Epithelial cell of proximal tubule (primary cell): ENCODE measurements at regions not wholly inside any gene's neighbourhood (a gene's known extent, or its start where the extent isn't known, plus 50 kb on each side); places are given as distances from the start of the nearest gene placed in this dataset.
"Not testable (repeated sequence)": the region's sequence is repeated elsewhere in the genome, so short reads cannot be mapped to it uniquely, and the experiment has no call there.

Experiments
- DNase-seq: peaks from one replicate; pipeline ENCODE4 v3.0.0-alpha.2; 2011; ENCODE audit warnings: low read depth
- H3K4me3 ChIP-seq: 2 replicates; pipeline ENCODE4 v1.5.1; 2011; ENCODE audit warnings: low read depth, mild to moderate bottlenecking, low read length
- TF ChIP-seq, protein P1 (sequence below): conservative IDR thresholded peaks from 2 replicates; pipeline ENCODE4 v1.5.1; 2012; ENCODE audit warnings: low read depth, mild to moderate bottlenecking, low read length

DNA sequence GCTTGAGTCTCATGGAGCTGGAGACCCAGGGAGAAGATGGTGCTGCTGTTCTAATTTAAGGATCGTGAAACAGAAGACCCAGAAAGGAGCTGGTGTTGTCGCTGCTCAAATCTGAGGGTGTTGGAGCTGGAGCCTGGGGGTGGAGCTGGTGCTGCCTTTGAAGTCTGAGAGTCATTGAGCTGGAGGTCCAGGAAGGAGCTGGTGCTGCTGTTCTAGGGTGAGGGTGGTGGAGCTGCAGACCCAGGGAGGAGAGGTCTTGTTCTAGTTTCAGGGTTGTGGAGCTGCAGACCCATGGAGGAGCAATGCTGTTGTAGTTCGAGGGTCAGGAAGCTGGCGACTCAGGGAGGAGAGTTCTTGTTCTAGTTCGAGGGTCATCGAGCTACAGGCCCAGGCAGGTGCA, 84.1 kb upstream of the ZNF479 start:
- TF ChIP-seq, protein P1, sequence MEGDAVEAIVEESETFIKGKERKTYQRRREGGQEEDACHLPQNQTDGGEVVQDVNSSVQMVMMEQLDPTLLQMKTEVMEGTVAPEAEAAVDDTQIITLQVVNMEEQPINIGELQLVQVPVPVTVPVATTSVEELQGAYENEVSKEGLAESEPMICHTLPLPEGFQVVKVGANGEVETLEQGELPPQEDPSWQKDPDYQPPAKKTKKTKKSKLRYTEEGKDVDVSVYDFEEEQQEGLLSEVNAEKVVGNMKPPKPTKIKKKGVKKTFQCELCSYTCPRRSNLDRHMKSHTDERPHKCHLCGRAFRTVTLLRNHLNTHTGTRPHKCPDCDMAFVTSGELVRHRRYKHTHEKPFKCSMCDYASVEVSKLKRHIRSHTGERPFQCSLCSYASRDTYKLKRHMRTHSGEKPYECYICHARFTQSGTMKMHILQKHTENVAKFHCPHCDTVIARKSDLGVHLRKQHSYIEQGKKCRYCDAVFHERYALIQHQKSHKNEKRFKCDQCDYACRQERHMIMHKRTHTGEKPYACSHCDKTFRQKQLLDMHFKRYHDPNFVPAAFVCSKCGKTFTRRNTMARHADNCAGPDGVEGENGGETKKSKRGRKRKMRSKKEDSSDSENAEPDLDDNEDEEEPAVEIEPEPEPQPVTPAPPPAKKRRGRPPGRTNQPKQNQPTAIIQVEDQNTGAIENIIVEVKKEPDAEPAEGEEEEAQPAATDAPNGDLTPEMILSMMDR = no peak
- no peak for DNase-seq
- no peak overlapping the region for H3K4me3 ChIP-seq

DNA sequence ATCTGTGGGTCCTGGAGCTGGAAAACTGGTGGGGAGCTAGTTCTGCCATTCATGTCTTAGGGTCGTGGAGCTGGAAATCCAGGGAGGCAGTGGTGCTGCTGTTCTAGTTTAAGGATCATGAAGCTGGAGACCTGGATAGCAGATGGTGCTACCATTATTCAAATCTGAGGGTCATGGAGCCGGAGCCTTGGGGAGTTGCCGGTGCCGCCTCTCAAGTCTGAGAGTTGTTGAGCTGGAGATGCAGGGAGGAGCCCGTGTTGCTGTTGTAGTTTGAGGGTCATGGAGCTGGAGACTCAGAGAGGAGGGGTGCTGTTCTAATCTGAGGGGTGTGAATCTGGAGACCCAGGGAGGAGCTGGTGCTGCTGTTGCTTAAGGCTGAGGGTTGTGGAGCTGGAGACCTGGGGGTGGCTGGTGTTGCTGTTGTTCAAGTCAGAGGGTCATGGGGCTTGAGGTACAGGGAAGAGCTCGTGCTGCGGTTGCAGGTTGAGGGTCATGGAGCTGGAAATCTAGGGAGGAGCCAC, 86.0 kb upstream of the ZNF479 start:
- H3K4me3 ChIP-seq = no peak overlapping the region
- TF ChIP-seq, protein P1 = no peak
- no peak for DNase-seq

DNA sequence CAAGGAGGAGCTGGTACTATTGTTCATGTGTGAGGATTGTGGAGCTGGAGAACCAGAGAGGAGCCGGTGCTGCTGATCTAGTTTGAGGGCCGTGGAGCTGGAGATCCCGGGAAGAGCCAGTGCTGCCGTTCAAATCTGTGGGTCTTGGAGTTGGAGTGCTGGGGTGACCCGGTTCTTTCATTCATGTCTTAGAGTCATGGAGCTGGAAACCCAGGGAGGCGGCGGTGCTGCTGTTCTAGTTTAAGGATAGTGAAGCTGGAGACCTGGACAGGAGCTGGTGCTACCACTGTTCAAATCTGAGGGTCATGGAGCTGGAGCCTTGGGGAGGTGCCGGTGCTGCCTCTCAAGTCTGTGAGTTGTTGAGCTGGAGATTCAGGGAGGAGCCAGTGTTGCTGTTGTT, 88.5 kb upstream of the ZNF479 start:
- no peak overlapping the region for H3K4me3 ChIP-seq
- DNase-seq = no peak
- TF ChIP-seq, protein P1 = no peak

DNA sequence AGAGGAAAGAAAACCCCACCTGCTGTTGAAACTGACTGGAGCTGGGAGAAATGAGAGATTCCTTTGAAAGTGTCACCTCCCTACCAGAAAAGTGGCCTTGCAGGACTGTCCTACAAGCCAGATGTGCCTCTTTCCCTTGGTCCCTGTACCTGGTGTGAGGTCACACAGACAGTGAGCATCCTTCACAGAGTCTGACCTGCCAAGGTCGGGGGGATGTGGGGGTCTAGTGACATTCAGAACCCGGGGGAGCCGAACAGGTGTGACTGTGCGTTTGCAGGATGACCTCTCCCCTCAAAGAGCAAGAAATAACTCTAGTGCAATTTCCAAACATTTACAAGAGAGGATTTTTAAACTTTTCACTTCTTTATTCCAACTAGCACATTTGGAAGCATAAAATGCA, 93.4 kb upstream of the ZNF479 start:
- no peak for DNase-seq
- no peak overlapping the region for H3K4me3 ChIP-seq
- TF ChIP-seq, protein P1 = no peak

DNA sequence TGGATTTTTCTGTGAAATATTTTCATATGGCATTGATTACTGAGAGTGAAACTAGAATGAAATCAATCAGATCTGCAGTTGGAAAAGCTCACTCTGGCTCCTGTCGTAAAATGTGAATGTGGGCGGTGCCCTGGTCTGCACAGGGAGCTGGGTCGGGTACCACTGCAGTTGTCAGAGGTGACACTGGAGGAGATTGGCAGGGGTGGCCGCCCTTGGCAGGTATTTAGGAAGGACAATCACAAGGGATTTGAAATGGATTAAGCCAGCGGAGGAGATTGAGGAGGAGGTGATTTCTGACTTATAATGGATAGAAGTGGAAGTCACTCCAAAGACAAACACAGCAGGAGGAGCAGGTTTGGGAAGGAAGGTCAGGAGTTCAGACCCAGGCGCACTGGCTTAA, 109.0 kb upstream of the ZNF479 start:
- DNase-seq, H3K4me3 ChIP-seq: not testable (repeated sequence)

DNA sequence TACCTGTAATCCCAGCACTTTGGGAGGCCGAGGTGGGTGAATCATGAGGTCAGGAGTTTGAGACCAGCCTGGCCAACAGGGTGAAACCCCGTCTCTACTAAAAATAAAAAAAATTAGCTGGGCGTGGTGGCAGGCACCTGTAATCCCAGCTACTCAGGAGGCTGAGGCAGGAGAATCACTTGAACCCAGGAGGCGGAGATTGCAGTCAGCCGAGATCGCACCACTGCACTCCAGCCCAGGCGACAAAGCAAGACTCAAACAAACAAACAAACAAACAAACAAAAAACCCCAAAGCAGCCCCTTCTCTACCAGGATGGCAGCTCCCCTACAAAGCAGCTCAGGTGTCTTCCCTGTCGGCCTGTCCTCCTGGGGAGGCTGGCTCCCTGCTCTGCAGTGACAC, 111.3 kb upstream of the ZNF479 start:
- not testable (repeated sequence) for DNase-seq, H3K4me3 ChIP-seq

DNA sequence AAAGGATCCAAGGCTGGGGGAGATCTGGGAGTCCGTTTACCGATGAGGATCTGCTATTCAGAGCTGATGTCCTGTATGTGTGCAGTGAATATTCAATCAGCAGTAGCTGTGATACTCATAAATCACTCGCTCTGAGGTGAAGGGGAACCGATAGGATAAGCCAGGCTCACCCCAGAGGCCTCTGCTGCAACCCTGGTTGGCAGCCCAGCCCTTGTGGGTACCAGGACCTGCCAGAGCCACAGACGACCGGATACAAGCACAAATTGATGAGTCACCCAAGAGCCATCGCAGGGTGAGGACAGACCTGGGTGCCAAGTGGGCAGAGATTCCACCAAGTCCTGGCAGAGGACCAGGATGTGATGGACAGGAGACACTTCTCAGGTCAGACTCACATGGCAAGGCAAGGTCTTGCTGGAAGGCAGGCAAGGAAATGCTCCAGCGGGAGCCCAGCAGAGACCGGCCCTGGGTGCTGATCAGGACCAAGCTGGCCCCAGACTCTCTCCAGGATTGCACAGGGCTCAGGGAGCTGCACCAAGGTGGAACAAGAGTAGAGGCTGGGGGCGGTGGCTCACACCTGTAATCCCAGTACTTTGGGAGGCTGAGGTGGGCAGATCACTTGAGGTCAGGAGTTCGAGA, 112.2 kb upstream of the ZNF479 start:
- not testable (repeated sequence) for DNase-seq

DNA sequence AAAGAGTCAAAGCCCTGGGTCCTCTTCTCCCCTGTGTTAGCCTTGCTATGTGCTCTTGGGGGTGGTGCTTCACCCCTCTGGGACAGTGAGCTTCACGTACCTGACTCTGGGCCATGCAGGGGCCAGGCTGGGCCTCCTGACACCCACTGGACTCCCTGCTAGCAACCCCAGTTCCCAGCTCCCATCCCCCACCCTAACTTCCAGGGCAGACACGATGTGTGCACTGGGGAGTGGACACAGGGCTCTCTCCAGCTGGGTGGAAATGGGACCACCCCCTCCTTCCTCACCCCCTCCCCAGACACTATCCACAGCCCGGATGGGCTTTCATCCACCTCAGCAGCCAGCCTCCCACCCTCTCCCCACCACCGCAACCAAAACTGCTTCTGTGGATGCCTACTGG, 113.0 kb upstream of the ZNF479 start:
- H3K4me3 ChIP-seq = no peak overlapping the region
- DNase-seq = no peak
- TF ChIP-seq, protein P1 = no peak

More for the DNA sequence above, 112.2 kb upstream of the ZNF479 start:
- not testable (repeated sequence) for H3K4me3 ChIP-seq
